GM23338 (cell line): ENCODE measurements at regions not wholly inside any gene's neighbourhood (a gene's known extent, or its start where the extent isn't known, plus 50 kb on each side); places are given as distances from the start of the nearest gene placed in this dataset.

Experiments used
- ATAC-seq: fragments of 200-7000 bp; cut with Tn5 transposase; 3 replicates; pipeline ENCODE4 v1.9.1; 2020
- DNase-seq: peaks from one replicate; pipeline ENCODE4 v3.0.0-alpha.2; 2015; ENCODE audit warnings: low spot score
- H2AFZ ChIP-seq: fragments of 200-600 bp; sonication (generic); 2 replicates; pipeline ENCODE4 v1.8.0; 2016; ENCODE audit warnings: antibody characterized with exemption, mild to moderate bottlenecking, moderate library complexity
- H3F3A ChIP-seq: fragments of 200-600 bp; sonication (generic); replicated peaks from 2 replicates; pipeline ENCODE4 v1.8.0; 2017; ENCODE audit warnings: antibody characterized with exemption, mixed run types, low read depth
- H3K27ac ChIP-seq: fragments of 200-600 bp; sonication (generic); 2 replicates; pipeline ENCODE4 v1.6.1; 2016; ENCODE audit warnings: low read depth
- H3K27me3 ChIP-seq: fragments of 200-600 bp; sonication (generic); 2 replicates; pipeline ENCODE4 v1.8.0; 2016; ENCODE audit warnings: mild to moderate bottlenecking, mixed run types, moderate library complexity; ENCODE audit not compliant: insufficient read depth
- H3K36me3 ChIP-seq: fragments of 200-600 bp; sonication (generic); 2 replicates; pipeline ENCODE4 v1.8.0; 2016; ENCODE audit warnings: mild to moderate bottlenecking; ENCODE audit not compliant: insufficient read depth
- H3K4me1 ChIP-seq: fragments of 200-600 bp; sonication (generic); 2 replicates; pipeline ENCODE4 v1.8.0; 2016; ENCODE audit warnings: mild to moderate bottlenecking, moderate library complexity; ENCODE audit not compliant: insufficient read depth
- H3K4me2 ChIP-seq: fragments of 200-600 bp; sonication (generic); 2 replicates; pipeline ENCODE4 v1.7.1; 2017; ENCODE audit warnings: mixed run types
- H3K4me3 ChIP-seq: fragments of 200-600 bp; sonication (generic); 2 replicates; pipeline ENCODE4 v1.6.1; 2016; ENCODE audit warnings: mixed run types
- H3K79me2 ChIP-seq: fragments of 200-600 bp; sonication (generic); replicated peaks from 2 replicates; pipeline ENCODE4 v1.8.0; 2017; ENCODE audit warnings: mild to moderate bottlenecking; ENCODE audit not compliant: insufficient read depth
- H3K9me2 ChIP-seq: fragments of 200-600 bp; sonication (generic); 2 replicates; pipeline ENCODE4 v1.8.0; 2017; ENCODE audit not compliant: insufficient read depth
- H4K20me1 ChIP-seq: fragments of 200-600 bp; sonication (generic); replicated peaks from 2 replicates; pipeline ENCODE4 v1.8.0; 2017; ENCODE audit warnings: mild to moderate bottlenecking; ENCODE audit not compliant: insufficient read depth
- H3K27ac Mint-ChIP-seq: 2 replicates; pipeline ENCODE4 v1.8.0; 2020; ENCODE audit warnings: inconsistent platforms, mild to moderate bottlenecking, moderate library complexity, mixed read lengths
- H3K27me3 Mint-ChIP-seq: 3 replicates; pipeline ENCODE4 v1.8.0; 2022; ENCODE audit warnings: low read depth, mild to moderate bottlenecking, moderate library complexity, mixed read lengths, inconsistent platforms; ENCODE audit not compliant: insufficient read depth, poor library complexity
- H3K36me3 Mint-ChIP-seq: 3 replicates; pipeline ENCODE4 v1.8.0; 2021; ENCODE audit warnings: low read depth, mild to moderate bottlenecking, inconsistent platforms, moderate library complexity, mixed read lengths
- H3K4me1 Mint-ChIP-seq: 3 replicates; pipeline ENCODE4 v1.8.0; 2020; ENCODE audit warnings: mild to moderate bottlenecking, inconsistent platforms, mixed read lengths
- H3K4me3 Mint-ChIP-seq: 3 replicates; pipeline ENCODE4 v1.8.0; 2021; ENCODE audit warnings: moderate library complexity, mild to moderate bottlenecking, inconsistent platforms, mixed read lengths
- H3K9me3 Mint-ChIP-seq: 3 replicates; pipeline ENCODE4 v1.8.0; 2020; ENCODE audit warnings: moderate library complexity, mild to moderate bottlenecking, inconsistent platforms, mixed read lengths
- CREB1 ChIP-seq: fragments of 250-450 bp; sonication (Bioruptor Pico); IDR thresholded peaks from 2 replicates; pipeline ENCODE4 v1.5.0; 2020; ENCODE audit warnings: low read depth, mild to moderate bottlenecking, moderate library complexity
- EZH2 ChIP-seq: fragments of 200-600 bp; sonication (generic); IDR thresholded peaks from one replicate; pipeline ENCODE4 v1.8.0; 2017; ENCODE audit warnings: antibody characterized with exemption, mild to moderate bottlenecking, low read depth; ENCODE audit not compliant: unreplicated experiment
- EZH2phosphoT487 ChIP-seq: fragments of 200-600 bp; sonication (generic); IDR thresholded peaks from one replicate; pipeline ENCODE4 v1.8.1; 2018; ENCODE audit warnings: antibody characterized with exemption; ENCODE audit not compliant: unreplicated experiment
- JUNB ChIP-seq: IDR thresholded peaks from one replicate; pipeline ENCODE4 v1.6.1; 2016; ENCODE audit warnings: antibody characterized with exemption; ENCODE audit not compliant: unreplicated experiment
- NANOG ChIP-seq: IDR thresholded peaks from 2 replicates; pipeline ENCODE4 v1.6.1; 2016; ENCODE audit warnings: antibody characterized with exemption, borderline replicate concordance
- POLR2AphosphoS5 ChIP-seq: IDR thresholded peaks from 2 replicates; pipeline ENCODE4 v1.6.1; 2016; ENCODE audit warnings: antibody characterized with exemption, low read depth
- STAT1 ChIP-seq: IDR thresholded peaks from one replicate; pipeline ENCODE4 v1.6.1; 2016; ENCODE audit warnings: antibody characterized with exemption; ENCODE audit not compliant: unreplicated experiment
- ZNF114 ChIP-seq: fragments of 250-450 bp; sonication (Bioruptor Pico); IDR thresholded peaks from 2 replicates; pipeline ENCODE4 v1.5.0; 2020; ENCODE audit warnings: mild to moderate bottlenecking, moderate library complexity
- ZNF331 ChIP-seq: fragments of 250-450 bp; sonication (Bioruptor Pico); IDR thresholded peaks from 2 replicates; pipeline ENCODE4 v1.5.0; 2020; ENCODE audit warnings: low read depth, mild to moderate bottlenecking, moderate library complexity
- TF ChIP-seq, protein P1 (sequence below): IDR thresholded peaks from 2 replicates; pipeline ENCODE4 v1.6.1; 2016; ENCODE audit warnings: antibody characterized with exemption
- TF ChIP-seq, protein P2 (sequence below): fragments of 250-450 bp; sonication (Bioruptor Pico); IDR thresholded peaks from 2 replicates; pipeline ENCODE4 v1.5.0; 2020; ENCODE audit warnings: mild to moderate bottlenecking, moderate library complexity
- TF ChIP-seq, protein P3 (sequence below), 2 experiments: fragments of 200-600 bp in 1 of 2; sonication (generic) in 1 of 2; conservative IDR thresholded peaks; 2 replicates each; pipeline versions ENCODE4 v1.5.1 to v1.6.1; 2016 to 2017; ENCODE audit warnings: antibody characterized with exemption in 2 of 2, low read depth in 2 of 2, mild to moderate bottlenecking in 2 of 2, moderate library complexity in 1 of 2
- TF ChIP-seq, protein P4 (sequence below): IDR thresholded peaks from one replicate; pipeline ENCODE4 v1.6.1; 2018; ENCODE audit warnings: antibody characterized with exemption; ENCODE audit not compliant: unreplicated experiment

DNA sequence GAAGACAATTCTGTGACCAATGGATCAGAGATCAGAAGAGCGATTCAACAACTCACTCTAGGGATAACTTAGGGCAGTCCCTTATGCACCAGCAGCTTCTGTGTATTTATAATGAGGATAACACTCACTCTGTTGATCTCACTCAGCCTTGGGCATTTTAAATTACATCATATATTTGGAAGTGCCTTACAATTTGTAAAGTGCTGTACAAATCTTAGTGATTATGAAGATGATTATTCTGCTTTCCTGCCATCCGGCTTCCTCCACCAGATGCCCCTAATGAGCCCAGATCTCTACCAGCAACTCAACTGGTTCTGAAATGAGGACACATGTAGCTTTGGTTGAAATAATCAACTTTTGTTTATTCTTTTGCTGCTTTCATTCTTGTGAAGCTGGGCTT lies 105.3 kb downstream of the PCSK1 start:
- Mint-ChIP-seq H3K27ac (no peak overlapping the region), H3K4me3 (no peak overlapping the region), H3K9me3 (no peaks in the 10 kb centered on the region), H3K4me1 (peaks cover 6% of the 10 kb centered on the region; the same call in 1 of the 3 replicates), H3K27me3 (no peaks in the 10 kb centered on the region), H3K36me3 (no peaks in the 10 kb centered on the region)
- no peaks in the 10 kb centered on the region for H3K36me3 ChIP-seq
- H3K4me1 ChIP-seq = no peaks in the 10 kb centered on the region
- no peak overlapping the region for H3K4me2 ChIP-seq
- no peaks in the 10 kb centered on the region for H3F3A ChIP-seq
- H3K27me3 ChIP-seq = no peaks in the 10 kb centered on the region
- ATAC-seq = no peak
- TF ChIP-seq STAT1 = no peak
- TF ChIP-seq, protein P1, sequence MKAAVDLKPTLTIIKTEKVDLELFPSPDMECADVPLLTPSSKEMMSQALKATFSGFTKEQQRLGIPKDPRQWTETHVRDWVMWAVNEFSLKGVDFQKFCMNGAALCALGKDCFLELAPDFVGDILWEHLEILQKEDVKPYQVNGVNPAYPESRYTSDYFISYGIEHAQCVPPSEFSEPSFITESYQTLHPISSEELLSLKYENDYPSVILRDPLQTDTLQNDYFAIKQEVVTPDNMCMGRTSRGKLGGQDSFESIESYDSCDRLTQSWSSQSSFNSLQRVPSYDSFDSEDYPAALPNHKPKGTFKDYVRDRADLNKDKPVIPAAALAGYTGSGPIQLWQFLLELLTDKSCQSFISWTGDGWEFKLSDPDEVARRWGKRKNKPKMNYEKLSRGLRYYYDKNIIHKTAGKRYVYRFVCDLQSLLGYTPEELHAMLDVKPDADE = no peak
- no peak for TF ChIP-seq EZH2phosphoT487
- TF ChIP-seq, protein P2, sequence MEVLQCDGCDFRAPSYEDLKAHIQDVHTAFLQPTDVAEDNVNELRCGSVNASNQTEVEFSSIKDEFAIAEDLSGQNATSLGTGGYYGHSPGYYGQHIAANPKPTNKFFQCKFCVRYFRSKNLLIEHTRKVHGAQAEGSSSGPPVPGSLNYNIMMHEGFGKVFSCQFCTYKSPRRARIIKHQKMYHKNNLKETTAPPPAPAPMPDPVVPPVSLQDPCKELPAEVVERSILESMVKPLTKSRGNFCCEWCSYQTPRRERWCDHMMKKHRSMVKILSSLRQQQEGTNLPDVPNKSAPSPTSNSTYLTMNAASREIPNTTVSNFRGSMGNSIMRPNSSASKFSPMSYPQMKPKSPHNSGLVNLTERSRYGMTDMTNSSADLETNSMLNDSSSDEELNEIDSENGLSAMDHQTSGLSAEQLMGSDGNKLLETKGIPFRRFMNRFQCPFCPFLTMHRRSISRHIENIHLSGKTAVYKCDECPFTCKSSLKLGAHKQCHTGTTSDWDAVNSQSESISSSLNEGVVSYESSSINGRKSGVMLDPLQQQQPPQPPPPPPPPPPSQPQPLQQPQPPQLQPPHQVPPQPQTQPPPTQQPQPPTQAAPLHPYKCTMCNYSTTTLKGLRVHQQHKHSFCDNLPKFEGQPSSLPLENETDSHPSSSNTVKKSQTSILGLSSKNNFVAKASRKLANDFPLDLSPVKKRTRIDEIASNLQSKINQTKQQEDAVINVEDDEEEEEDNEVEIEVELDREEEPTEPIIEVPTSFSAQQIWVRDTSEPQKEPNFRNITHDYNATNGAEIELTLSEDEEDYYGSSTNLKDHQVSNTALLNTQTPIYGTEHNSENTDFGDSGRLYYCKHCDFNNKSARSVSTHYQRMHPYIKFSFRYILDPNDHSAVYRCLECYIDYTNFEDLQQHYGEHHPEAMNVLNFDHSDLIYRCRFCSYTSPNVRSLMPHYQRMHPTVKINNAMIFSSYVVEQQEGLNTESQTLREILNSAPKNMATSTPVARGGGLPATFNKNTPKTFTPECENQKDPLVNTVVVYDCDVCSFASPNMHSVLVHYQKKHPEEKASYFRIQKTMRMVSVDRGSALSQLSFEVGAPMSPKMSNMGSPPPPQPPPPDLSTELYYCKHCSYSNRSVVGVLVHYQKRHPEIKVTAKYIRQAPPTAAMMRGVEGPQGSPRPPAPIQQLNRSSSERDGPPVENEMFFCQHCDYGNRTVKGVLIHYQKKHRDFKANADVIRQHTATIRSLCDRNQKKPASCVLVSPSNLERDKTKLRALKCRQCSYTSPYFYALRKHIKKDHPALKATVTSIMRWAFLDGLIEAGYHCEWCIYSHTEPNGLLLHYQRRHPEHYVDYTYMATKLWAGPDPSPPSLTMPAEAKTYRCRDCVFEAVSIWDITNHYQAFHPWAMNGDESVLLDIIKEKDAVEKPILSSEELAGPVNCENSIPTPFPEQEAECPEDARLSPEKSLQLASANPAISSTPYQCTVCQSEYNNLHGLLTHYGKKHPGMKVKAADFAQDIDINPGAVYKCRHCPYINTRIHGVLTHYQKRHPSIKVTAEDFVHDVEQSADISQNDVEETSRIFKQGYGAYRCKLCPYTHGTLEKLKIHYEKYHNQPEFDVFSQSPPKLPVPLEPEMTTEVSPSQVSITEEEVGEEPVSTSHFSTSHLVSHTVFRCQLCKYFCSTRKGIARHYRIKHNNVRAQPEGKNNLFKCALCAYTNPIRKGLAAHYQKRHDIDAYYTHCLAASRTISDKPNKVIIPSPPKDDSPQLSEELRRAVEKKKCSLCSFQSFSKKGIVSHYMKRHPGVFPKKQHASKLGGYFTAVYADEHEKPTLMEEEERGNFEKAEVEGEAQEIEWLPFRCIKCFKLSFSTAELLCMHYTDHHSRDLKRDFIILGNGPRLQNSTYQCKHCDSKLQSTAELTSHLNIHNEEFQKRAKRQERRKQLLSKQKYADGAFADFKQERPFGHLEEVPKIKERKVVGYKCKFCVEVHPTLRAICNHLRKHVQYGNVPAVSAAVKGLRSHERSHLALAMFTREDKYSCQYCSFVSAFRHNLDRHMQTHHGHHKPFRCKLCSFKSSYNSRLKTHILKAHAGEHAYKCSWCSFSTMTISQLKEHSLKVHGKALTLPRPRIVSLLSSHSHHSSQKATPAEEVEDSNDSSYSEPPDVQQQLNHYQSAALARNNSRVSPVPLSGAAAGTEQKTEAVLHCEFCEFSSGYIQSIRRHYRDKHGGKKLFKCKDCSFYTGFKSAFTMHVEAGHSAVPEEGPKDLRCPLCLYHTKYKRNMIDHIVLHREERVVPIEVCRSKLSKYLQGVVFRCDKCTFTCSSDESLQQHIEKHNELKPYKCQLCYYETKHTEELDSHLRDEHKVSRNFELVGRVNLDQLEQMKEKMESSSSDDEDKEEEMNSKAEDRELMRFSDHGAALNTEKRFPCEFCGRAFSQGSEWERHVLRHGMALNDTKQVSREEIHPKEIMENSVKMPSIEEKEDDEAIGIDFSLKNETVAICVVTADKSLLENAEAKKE (CRISPR knock-in tag) = no peak
- TF ChIP-seq POLR2AphosphoS5 = no peak
- TF ChIP-seq CREB1 (CRISPR knock-in tag) = no peak
- no peak for TF ChIP-seq ZNF331 (CRISPR knock-in tag)
- no peak for TF ChIP-seq ZNF114
- TF ChIP-seq NANOG = no peak
- TF ChIP-seq EZH2 = no peak
- TF ChIP-seq, protein P3, sequence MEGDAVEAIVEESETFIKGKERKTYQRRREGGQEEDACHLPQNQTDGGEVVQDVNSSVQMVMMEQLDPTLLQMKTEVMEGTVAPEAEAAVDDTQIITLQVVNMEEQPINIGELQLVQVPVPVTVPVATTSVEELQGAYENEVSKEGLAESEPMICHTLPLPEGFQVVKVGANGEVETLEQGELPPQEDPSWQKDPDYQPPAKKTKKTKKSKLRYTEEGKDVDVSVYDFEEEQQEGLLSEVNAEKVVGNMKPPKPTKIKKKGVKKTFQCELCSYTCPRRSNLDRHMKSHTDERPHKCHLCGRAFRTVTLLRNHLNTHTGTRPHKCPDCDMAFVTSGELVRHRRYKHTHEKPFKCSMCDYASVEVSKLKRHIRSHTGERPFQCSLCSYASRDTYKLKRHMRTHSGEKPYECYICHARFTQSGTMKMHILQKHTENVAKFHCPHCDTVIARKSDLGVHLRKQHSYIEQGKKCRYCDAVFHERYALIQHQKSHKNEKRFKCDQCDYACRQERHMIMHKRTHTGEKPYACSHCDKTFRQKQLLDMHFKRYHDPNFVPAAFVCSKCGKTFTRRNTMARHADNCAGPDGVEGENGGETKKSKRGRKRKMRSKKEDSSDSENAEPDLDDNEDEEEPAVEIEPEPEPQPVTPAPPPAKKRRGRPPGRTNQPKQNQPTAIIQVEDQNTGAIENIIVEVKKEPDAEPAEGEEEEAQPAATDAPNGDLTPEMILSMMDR (conservative IDR thresholded peaks at IDR 0.05; ENCODE audit: low read depth in 2 of 2) = no peak
- no peak for TF ChIP-seq JUNB
- TF ChIP-seq, protein P4, sequence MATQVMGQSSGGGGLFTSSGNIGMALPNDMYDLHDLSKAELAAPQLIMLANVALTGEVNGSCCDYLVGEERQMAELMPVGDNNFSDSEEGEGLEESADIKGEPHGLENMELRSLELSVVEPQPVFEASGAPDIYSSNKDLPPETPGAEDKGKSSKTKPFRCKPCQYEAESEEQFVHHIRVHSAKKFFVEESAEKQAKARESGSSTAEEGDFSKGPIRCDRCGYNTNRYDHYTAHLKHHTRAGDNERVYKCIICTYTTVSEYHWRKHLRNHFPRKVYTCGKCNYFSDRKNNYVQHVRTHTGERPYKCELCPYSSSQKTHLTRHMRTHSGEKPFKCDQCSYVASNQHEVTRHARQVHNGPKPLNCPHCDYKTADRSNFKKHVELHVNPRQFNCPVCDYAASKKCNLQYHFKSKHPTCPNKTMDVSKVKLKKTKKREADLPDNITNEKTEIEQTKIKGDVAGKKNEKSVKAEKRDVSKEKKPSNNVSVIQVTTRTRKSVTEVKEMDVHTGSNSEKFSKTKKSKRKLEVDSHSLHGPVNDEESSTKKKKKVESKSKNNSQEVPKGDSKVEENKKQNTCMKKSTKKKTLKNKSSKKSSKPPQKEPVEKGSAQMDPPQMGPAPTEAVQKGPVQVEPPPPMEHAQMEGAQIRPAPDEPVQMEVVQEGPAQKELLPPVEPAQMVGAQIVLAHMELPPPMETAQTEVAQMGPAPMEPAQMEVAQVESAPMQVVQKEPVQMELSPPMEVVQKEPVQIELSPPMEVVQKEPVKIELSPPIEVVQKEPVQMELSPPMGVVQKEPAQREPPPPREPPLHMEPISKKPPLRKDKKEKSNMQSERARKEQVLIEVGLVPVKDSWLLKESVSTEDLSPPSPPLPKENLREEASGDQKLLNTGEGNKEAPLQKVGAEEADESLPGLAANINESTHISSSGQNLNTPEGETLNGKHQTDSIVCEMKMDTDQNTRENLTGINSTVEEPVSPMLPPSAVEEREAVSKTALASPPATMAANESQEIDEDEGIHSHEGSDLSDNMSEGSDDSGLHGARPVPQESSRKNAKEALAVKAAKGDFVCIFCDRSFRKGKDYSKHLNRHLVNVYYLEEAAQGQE = no peak
- no peaks in the 10 kb centered on the region for H4K20me1 ChIP-seq
- no peak for DNase-seq
- no peaks in the 10 kb centered on the region for H3K9me2 ChIP-seq
- no peak overlapping the region for H3K27ac ChIP-seq
- no peaks in the 10 kb centered on the region for H3K79me2 ChIP-seq
- H3K4me3 ChIP-seq = no peak overlapping the region
- no peak overlapping the region; the same call in 1 of the 2 replicates for H2AFZ ChIP-seq
